ENCODE measurements at regions not wholly inside any gene's neighbourhood (a gene's known extent, or its start where the extent isn't known, plus 50 kb on each side); places are given as distances from the start of the nearest gene placed in this dataset.

GRCh38 chr9:16276866-16277265, 593.6 kb downstream of the BNC2 start:
- H3K4me3 ChIP-seq (ENCODE audit: low read length): no peak overlapping the region
- DNase-seq (ENCODE audit: low read depth): no peak
- TF ChIP-seq CTCF (conservative IDR thresholded peaks at IDR 0.05; ENCODE audit: low read length): no peak

GRCh38 chr9:16277471-16277960, 593.0 kb downstream of the BNC2 start:
- no peak for DNase-seq (ENCODE audit: low read depth)
- H3K4me3 ChIP-seq (ENCODE audit: low read length): no peak overlapping the region
- TF ChIP-seq CTCF (conservative IDR thresholded peaks at IDR 0.05; ENCODE audit: low read length): no peak

- peak; percentile 41 for DNase-seq (ENCODE audit: low read depth)
- no peak for TF ChIP-seq CTCF (conservative IDR thresholded peaks at IDR 0.05; ENCODE audit: low read length)
Observed at GRCh38 chr9:16278326-16278999, 592.0 kb downstream of the BNC2 start.

GRCh38 chr9:16281707-16282106, 588.8 kb downstream of the BNC2 start:
- no peak overlapping the region for H3K4me3 ChIP-seq (ENCODE audit: low read length)
- no peak for TF ChIP-seq CTCF (conservative IDR thresholded peaks at IDR 0.05; ENCODE audit: low read length)
- DNase-seq (ENCODE audit: low read depth): no peak

More at GRCh38 chr9:16278326-16278999, 592.0 kb downstream of the BNC2 start:
- no peak overlapping the region for H3K4me3 ChIP-seq (ENCODE audit: low read length)

- no peak for TF ChIP-seq CTCF (conservative IDR thresholded peaks at IDR 0.05; ENCODE audit: low read length)
- DNase-seq (ENCODE audit: low read depth): peak; percentile 90
- no peak overlapping the region for H3K4me3 ChIP-seq (ENCODE audit: low read length)
Observed at GRCh38 chr9:16282216-16282615, 588.3 kb downstream of the BNC2 start.

GRCh38 chr9:16282718-16283117, 587.8 kb downstream of the BNC2 start:
- no peak for DNase-seq (ENCODE audit: low read depth)
- no peak for TF ChIP-seq CTCF (conservative IDR thresholded peaks at IDR 0.05; ENCODE audit: low read length)
- H3K4me3 ChIP-seq (ENCODE audit: low read length): no peak overlapping the region

GRCh38 chr9:16286160-16286559, 584.3 kb downstream of the BNC2 start:
- DNase-seq (ENCODE audit: low read depth): no peak
- no peak for TF ChIP-seq CTCF (conservative IDR thresholded peaks at IDR 0.05; ENCODE audit: low read length)
- no peak overlapping the region for H3K4me3 ChIP-seq (ENCODE audit: low read length)

Data from AG10803 (cell line).